Suprapubic skin (tissue), 3 donors: ENCODE measurements at regions not wholly inside any gene's neighbourhood (a gene's known extent, or its start where the extent isn't known, plus 50 kb on each side); places are given as distances from the start of the nearest gene placed in this dataset.

Experiments
- CTCF ChIP-seq, 2 donors: fragments of 200-600 bp in 1 of 2; fragments of 450-650 bp in 1 of 2; sonication (generic) in 1 of 2; IDR thresholded peaks; one replicate each; pipeline ENCODE4 v1.5.1; 2016 to 2019; ENCODE audit warnings: antibody characterized with exemption in 2 of 2, mild to moderate bottlenecking in 1 of 2, moderate library complexity in 1 of 2
- EP300 ChIP-seq: sonication (generic); formaldehyde crosslinking; IDR thresholded peaks from one replicate; pipeline ENCODE4 v1.6.1; 2017; ENCODE audit warnings: antibody characterized with exemption
- POLR2A ChIP-seq, 2 donors: fragments of 450-650 bp; IDR thresholded peaks; one replicate each; pipeline ENCODE4 v1.6.1; 2017; ENCODE audit warnings: antibody characterized with exemption in 2 of 2, mild to moderate bottlenecking in 2 of 2, moderate library complexity in 2 of 2

DNA sequence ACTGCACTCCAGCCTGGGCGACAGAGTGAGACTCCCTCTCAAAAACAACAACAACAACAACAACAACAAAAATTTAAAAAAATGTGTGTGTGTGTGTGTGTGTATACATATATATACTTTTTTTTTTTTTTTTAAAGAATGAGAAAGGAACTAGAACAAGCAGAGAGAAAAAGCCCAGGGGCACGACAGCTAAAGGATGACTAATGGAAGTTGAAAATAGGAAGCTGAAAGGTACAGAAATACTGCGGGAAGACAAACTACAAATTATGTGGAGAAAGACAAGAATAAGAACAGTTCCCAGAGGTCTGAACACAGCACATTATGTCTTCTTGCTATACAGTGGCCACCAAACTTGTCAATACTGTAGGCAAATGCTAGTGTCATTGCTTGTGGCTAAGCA is 141.9 kb upstream of the PRSS1 start:
- TF ChIP-seq EP300: no peak
- TF ChIP-seq POLR2A (IDR thresholded peaks at IDR 0.05): no peak
- TF ChIP-seq CTCF (IDR thresholded peaks at IDR 0.05): no peak
